Glomerular visceral epithelial cell (primary cell): ENCODE measurements at regions not wholly inside any gene's neighbourhood (a gene's known extent, or its start where the extent isn't known, plus 50 kb on each side); places are given as distances from the start of the nearest gene placed in this dataset.

ENCODE experiments used
- DNase-seq: peaks from one replicate; pipeline ENCODE4 v3.0.0-alpha.2; 2016; ENCODE audit errors: extremely low spot score

GRCh38 chr5:165272436-165272835, 1767.0 kb downstream of the MAT2B start:
- no peak for DNase-seq

GRCh38 chr5:165277661-165278060, 1772.2 kb downstream of the MAT2B start:
- DNase-seq: no peak

- DNase-seq: no peak
These were observed 1777.1 kb downstream of the MAT2B start for GRCh38 chr5:165282491-165282890.

GRCh38 chr5:165286692-165287091, 1781.3 kb downstream of the MAT2B start:
- DNase-seq: no peak

GRCh38 chr5:165290535-165290934, 1785.1 kb downstream of the MAT2B start:
- DNase-seq: no peak

- DNase-seq: no peak
These were observed 1791.1 kb downstream of the MAT2B start for GRCh38 chr5:165296401-165297130.

GRCh38 chr5:165304193-165304827, 1798.9 kb downstream of the MAT2B start:
- DNase-seq: no peak

- DNase-seq: no peak
These were observed 1800.2 kb downstream of the MAT2B start for GRCh38 chr5:165305596-165305995.

- no peak for DNase-seq
These were observed 1804.0 kb downstream of the MAT2B start for GRCh38 chr5:165309446-165309845.

GRCh38 chr5:165310031-165310430, 1804.6 kb downstream of the MAT2B start:
- DNase-seq: no peak

- DNase-seq: no peak
These were observed 1816.5 kb downstream of the MAT2B start for GRCh38 chr5:165321912-165322311.

- DNase-seq: peak; percentile 71
These were observed 1819.8 kb downstream of the MAT2B start for GRCh38 chr5:165325221-165325620.

GRCh38 chr5:165327631-165328030, 1822.2 kb downstream of the MAT2B start:
- DNase-seq: no peak

GRCh38 chr5:165328846-165329245, 1823.4 kb downstream of the MAT2B start:
- DNase-seq: no peak

- DNase-seq: no peak
These were observed 1828.2 kb downstream of the MAT2B start for GRCh38 chr5:165333623-165334022.

- peak; percentile 54 for DNase-seq
These were observed 1828.8 kb downstream of the MAT2B start for GRCh38 chr5:165334201-165334600.

GRCh38 chr5:165349735-165350134, 1844.3 kb downstream of the MAT2B start:
- DNase-seq: no peak

GRCh38 chr5:165351342-165351741, 1845.9 kb downstream of the MAT2B start:
- DNase-seq: no peak

GRCh38 chr5:165360366-165360765, 1854.9 kb downstream of the MAT2B start:
- no peak for DNase-seq

- DNase-seq: no peak
These were observed 1855.5 kb downstream of the MAT2B start for GRCh38 chr5:165360784-165361542.

- no peak for DNase-seq
These were observed 1864.8 kb downstream of the MAT2B start for GRCh38 chr5:165370233-165370632.

GRCh38 chr5:165370794-165371193, 1865.4 kb downstream of the MAT2B start:
- no peak for DNase-seq

- no peak for DNase-seq
These were observed 1869.8 kb downstream of the MAT2B start for GRCh38 chr5:165375201-165375600.
